PC-3 (cell line): ENCODE measurements at regions not wholly inside any gene's neighbourhood (a gene's known extent, or its start where the extent isn't known, plus 50 kb on each side); places are given as distances from the start of the nearest gene placed in this dataset.

Source experiments
- ATAC-seq: fragments of 200-7000 bp; cut with Tn5 transposase; 2 replicates; pipeline ENCODE4 v1.9.1; 2020; ENCODE audit warnings: mild to moderate bottlenecking, moderate library complexity
- BruUV-seq: library from RNA; stranded (reverse); fragments of 400-500 nt; replicated peaks from 2 replicates; lab custom pipeline; 2021; lab: Mats Ljungman, UMichigan
- CTCF ChIA-PET: fragments of 300-600 bp; sonication (Branson Sonifier 250); formaldehyde crosslinking; loops from one replicate; lab custom pipeline; 2022; ENCODE audit warnings: antibody characterized with exemption; lab: Charles Lee
- POLR2A ChIA-PET: fragments of 300-600 bp; sonication (Branson Sonifier 250); formaldehyde crosslinking; loops from one replicate; lab custom pipeline; 2022; ENCODE audit warnings: antibody characterized with exemption; ENCODE audit not compliant: unreplicated experiment; lab: Charles Lee
- DNase-seq: peaks from one replicate; pipeline ENCODE4 v3.0.0-alpha.2; 2015
- H2AFZ ChIP-seq: fragments of 300-600 bp; sonication (generic); 2 replicates; pipeline ENCODE4 v1.6.0; 2016; ENCODE audit warnings: antibody characterized with exemption, low read length
- H3F3A ChIP-seq: fragments of 300-600 bp; sonication (generic); one replicate; pipeline ENCODE4 v1.6.0; 2017; ENCODE audit warnings: antibody characterized with exemption, low read length, control low read depth, mild to moderate bottlenecking; ENCODE audit not compliant: unreplicated experiment
- H3K27ac ChIP-seq: fragments of 300-600 bp; sonication (generic); 2 replicates; pipeline ENCODE4 v1.5.1; 2016; ENCODE audit warnings: mild to moderate bottlenecking, low read length
- H3K27me3 ChIP-seq: fragments of 300-600 bp; sonication (generic); 2 replicates; pipeline ENCODE4 v1.6.1; 2016; ENCODE audit warnings: low read length, mixed read lengths
- H3K36me3 ChIP-seq: fragments of 300-600 bp; sonication (generic); 2 replicates; pipeline ENCODE4 v1.6.1; 2016; ENCODE audit warnings: low read depth, mixed run types, low read length, mixed read lengths
- H3K4me1 ChIP-seq: fragments of 300-600 bp; sonication (generic); 2 replicates; pipeline ENCODE4 v1.5.1; 2016; ENCODE audit warnings: low read length; ENCODE audit not compliant: insufficient read depth
- H3K4me2 ChIP-seq: fragments of 300-600 bp; sonication (generic); 2 replicates; pipeline ENCODE4 v1.6.0; 2016; ENCODE audit warnings: low read length
- H3K4me3 ChIP-seq: fragments of 300-600 bp; sonication (generic); 2 replicates; pipeline ENCODE4 v1.5.1; 2016; ENCODE audit warnings: mild to moderate bottlenecking, low read length, mixed read lengths
- H3K79me2 ChIP-seq: fragments of 300-600 bp; sonication (generic); 2 replicates; pipeline ENCODE4 v1.6.1; 2017; ENCODE audit warnings: low read length, mixed read lengths
- H3K9ac ChIP-seq: fragments of 300-600 bp; sonication (generic); 2 replicates; pipeline ENCODE4 v1.6.0; 2016; ENCODE audit warnings: mild to moderate bottlenecking, low read length
- H3K9me2 ChIP-seq: fragments of 300-600 bp; sonication (generic); replicated peaks from 2 replicates; pipeline ENCODE4 v1.6.1; 2016; ENCODE audit warnings: mixed run types, low read length, mixed read lengths
- H3K9me3 ChIP-seq: fragments of 300-600 bp; sonication (generic); 2 replicates; pipeline ENCODE4 v1.6.1; 2016; ENCODE audit warnings: low read length, mixed read lengths
- H4K20me1 ChIP-seq: fragments of 300-600 bp; sonication (generic); 2 replicates; pipeline ENCODE4 v1.6.1; 2016; ENCODE audit warnings: low read length, mixed read lengths
- CTCF ChIP-seq: fragments of 300-600 bp; sonication (generic); conservative IDR thresholded peaks from 2 replicates; pipeline ENCODE4 v1.5.1; 2017; ENCODE audit warnings: antibody characterized with exemption, low read depth, mild to moderate bottlenecking, low read length
- EZH2 ChIP-seq: fragments of 300-600 bp; sonication (generic); IDR thresholded peaks from one replicate; pipeline ENCODE4 v1.6.1; 2017; ENCODE audit warnings: antibody characterized with exemption, mild to moderate bottlenecking, low read length; ENCODE audit not compliant: unreplicated experiment
- EZH2phosphoT487 ChIP-seq: fragments of 300-600 bp; sonication (generic); IDR thresholded peaks from 2 replicates; pipeline ENCODE4 v1.6.1; 2018; ENCODE audit warnings: mild to moderate bottlenecking, antibody characterized with exemption, low read length, borderline replicate concordance
- intact Hi-C: fragments of 100-400 bp; cut with micrococcal nuclease; formaldehyde crosslinking; loops from 2 replicates; pipeline ENCODE4 v1.9.0; 2023

DNA sequence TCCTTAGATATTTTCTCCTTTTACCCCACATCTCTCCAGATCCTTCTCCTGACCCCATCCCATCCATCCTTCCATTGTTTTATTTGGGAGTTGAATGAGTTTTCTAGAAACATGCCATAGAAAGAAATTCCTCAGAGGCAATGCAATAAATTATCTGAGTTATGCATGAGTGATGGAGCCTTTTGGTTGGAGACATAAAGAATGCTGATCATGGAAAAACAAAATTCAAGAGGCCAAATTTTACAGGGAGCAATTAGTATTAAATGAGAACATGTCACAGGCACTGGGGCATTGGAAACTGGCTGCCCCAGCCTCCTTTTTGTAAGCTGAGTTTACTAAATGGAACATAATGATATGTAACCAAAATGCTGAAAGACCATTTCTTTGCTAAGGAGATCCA, 74.2 kb upstream of the LCLAT1 start:
- no peak overlapping the region for H3K4me2 ChIP-seq
- peaks cover 10% of the 10 kb centered on the region for H3K4me1 ChIP-seq
- no peak for TF ChIP-seq CTCF
- TF ChIP-seq EZH2phosphoT487 = no peak
- no peak for TF ChIP-seq EZH2
- no peaks in the 10 kb centered on the region for H3K9me3 ChIP-seq
- POLR2A ChIA-PET = no interaction called here
- CTCF ChIA-PET = no interaction called here
- no peaks in the 10 kb centered on the region for H3K79me2 ChIP-seq
- no TSS peak for BruUV-seq
- H2AFZ ChIP-seq = no peak overlapping the region
- no peak overlapping the region for H3K9ac ChIP-seq
- H4K20me1 ChIP-seq = no peaks in the 10 kb centered on the region
- intact Hi-C loops = no loop called here
- no peak for DNase-seq
- no peaks in the 10 kb centered on the region for H3F3A ChIP-seq
- ATAC-seq = no peak
- no peaks in the 10 kb centered on the region for H3K9me2 ChIP-seq
- H3K27ac ChIP-seq = no peak overlapping the region
- no peaks in the 10 kb centered on the region for H3K36me3 ChIP-seq
- no peak overlapping the region for H3K4me3 ChIP-seq
- H3K27me3 ChIP-seq = no peaks in the 10 kb centered on the region

DNA sequence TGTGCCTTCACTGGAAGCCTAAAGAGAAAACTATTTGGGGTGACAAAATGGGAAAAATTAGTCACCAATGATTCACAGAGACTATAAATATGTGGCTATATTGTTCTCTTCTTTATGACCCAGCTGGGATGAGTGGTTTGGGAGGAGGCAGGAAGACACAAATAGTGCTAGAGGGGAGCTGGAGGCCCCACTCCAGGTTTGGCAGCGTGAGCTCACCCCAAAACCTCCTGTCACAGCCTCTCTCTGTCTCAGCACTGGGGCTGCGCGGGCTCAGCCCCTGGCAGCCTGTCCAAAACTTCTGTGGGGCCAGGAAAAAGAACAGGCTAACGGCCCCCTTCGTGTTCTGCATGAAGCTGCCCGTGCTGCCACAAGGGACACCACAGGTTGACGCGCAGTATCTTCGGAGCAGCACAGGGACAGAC, 73.2 kb upstream of the LCLAT1 start:
- Histone ChIP-seq H3K9me2 (no peaks in the 10 kb centered on the region), H3K79me2 (no peaks in the 10 kb centered on the region), H3K4me2 (0 out of 2 replicates have a peak overlapping the region, but pooled peaks have one; percentile 38), H3K9ac (no peak overlapping the region), H2AFZ (no peak overlapping the region), H3K4me1 (peaks cover 10% of the 10 kb centered on the region), H3F3A (no peaks in the 10 kb centered on the region), H3K27ac (no peak overlapping the region), H3K36me3 (no peaks in the 10 kb centered on the region), H3K4me3 (no peak overlapping the region), H3K27me3 (no peaks in the 10 kb centered on the region; the same call in 1 of the 2 replicates), H3K9me3 (no peaks in the 10 kb centered on the region), H4K20me1 (no peaks in the 10 kb centered on the region)
- peak; percentile 64 for ATAC-seq
- CTCF ChIA-PET = no interaction called here
- peak; percentile 86 for DNase-seq
- BruUV-seq = no TSS peak
- intact Hi-C loops = no loop called here
- POLR2A ChIA-PET = no interaction called here
- TF ChIP-seq EZH2phosphoT487 (no peak), EZH2 (no peak), CTCF (no peak)

DNA sequence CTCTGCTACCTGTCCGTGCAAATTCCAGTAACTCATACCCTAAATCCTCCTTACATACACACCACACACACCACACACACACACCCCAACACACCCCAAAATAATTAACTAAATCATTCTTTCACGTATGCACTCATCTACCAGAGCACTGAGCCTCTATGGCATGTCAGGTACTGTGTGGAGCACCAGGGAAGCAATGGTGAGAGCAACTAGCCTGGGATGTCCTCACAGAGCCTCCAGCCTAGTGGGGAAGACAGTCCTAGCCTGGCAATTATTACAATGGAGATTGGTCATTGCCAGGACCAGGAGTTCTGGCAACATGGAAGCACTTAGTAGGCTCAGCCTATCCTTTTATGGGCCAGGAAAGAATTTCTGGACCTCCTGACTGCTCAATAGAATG, 72.7 kb upstream of the LCLAT1 start:
- Histone ChIP-seq H2AFZ (no peak overlapping the region), H3K36me3 (no peaks in the 10 kb centered on the region), H3F3A (no peaks in the 10 kb centered on the region), H3K27me3 (peaks cover 2% of the 10 kb centered on the region; the same call in 1 of the 2 replicates), H3K4me3 (no peak overlapping the region), H3K9me2 (no peaks in the 10 kb centered on the region), H3K4me2 (0 out of 2 replicates have a peak overlapping the region, but pooled peaks have one; percentile 38), H3K27ac (no peak overlapping the region), H4K20me1 (no peaks in the 10 kb centered on the region), H3K9me3 (no peaks in the 10 kb centered on the region), H3K9ac (no peak overlapping the region), H3K4me1 (peaks cover 10% of the 10 kb centered on the region), H3K79me2 (no peaks in the 10 kb centered on the region)
- peak; percentile 33; the same call in 1 of the 2 replicates for ATAC-seq
- TF ChIP-seq EZH2 (no peak), CTCF (no peak)
- BruUV-seq = no TSS peak
- intact Hi-C loops = no loop called here
- POLR2A ChIA-PET = no interaction called here
- no peak for DNase-seq
- CTCF ChIA-PET = no interaction called here
